Keratinocyte (primary cell): ENCODE measurements at regions not wholly inside any gene's neighbourhood (a gene's known extent, or its start where the extent isn't known, plus 50 kb on each side); places are given as distances from the start of the nearest gene placed in this dataset.

ENCODE experiments used
- DNase-seq: peaks from one replicate; pipeline ENCODE4 v3.0.0-alpha.2; 2011; ENCODE audit warnings: low read depth, missing footprints, low spot score
- FAIRE-seq: peaks from 2 replicates; lab custom pipeline; 2011; peaks lifted over from hg19 to GRCh38; lab: Jason Lieb, UNC
- H2AFZ ChIP-seq: 2 replicates; pipeline ENCODE4 v1.6.0; 2012; ENCODE audit warnings: low read length, control low read depth, inconsistent platforms; ENCODE audit not compliant: control insufficient read depth
- H3K27ac ChIP-seq: 2 replicates; pipeline ENCODE4 v1.5.1; 2011; ENCODE audit warnings: low read length; ENCODE audit not compliant: control insufficient read depth, insufficient read depth
- H3K27me3 ChIP-seq: 3 replicates; pipeline ENCODE4 v1.6.0; 2011; ENCODE audit warnings: low read length; ENCODE audit not compliant: control insufficient read depth, insufficient read depth; ENCODE audit errors: extremely low read depth
- H3K36me3 ChIP-seq, 2 experiments: 2 replicates in 1 of 2; 3 replicates in 1 of 2; pipeline ENCODE4 v1.5.1; 2011; ENCODE audit warnings: low read length in 2 of 2, mild to moderate bottlenecking in 1 of 2; ENCODE audit not compliant: control insufficient read depth in 2 of 2, insufficient read depth in 2 of 2; ENCODE audit errors: extremely low read depth in 1 of 2
- H3K4me1 ChIP-seq: 3 replicates; pipeline ENCODE4 v1.5.1; 2011; ENCODE audit warnings: low read length; ENCODE audit not compliant: control insufficient read depth, insufficient read depth; ENCODE audit errors: extremely low read depth
- H3K4me2 ChIP-seq: 3 replicates; pipeline ENCODE4 v1.6.0; 2011; ENCODE audit warnings: low read depth, low read length; ENCODE audit not compliant: control insufficient read depth, insufficient read depth; ENCODE audit errors: extremely low read depth
- H3K4me3 ChIP-seq, 3 experiments: fragments of 200-600 bp in 1 of 3; sonication (generic) in 1 of 3; 2 replicates in 2 of 3; 3 replicates in 1 of 3; pipeline ENCODE4 v1.5.1; 2011 to 2016; ENCODE audit warnings: low read length in 3 of 3, mild to moderate bottlenecking in 3 of 3, control low read depth in 2 of 3, inconsistent platforms in 1 of 3, low read depth in 1 of 3, mixed read lengths in 1 of 3, mixed run types in 1 of 3, moderate library complexity in 1 of 3; ENCODE audit not compliant: control insufficient read depth in 2 of 3, insufficient read depth in 2 of 3; ENCODE audit errors: extremely low read depth in 1 of 3
- H3K79me2 ChIP-seq: 2 replicates; pipeline ENCODE4 v1.6.0; 2012; ENCODE audit warnings: low read length; ENCODE audit not compliant: control insufficient read depth, insufficient read depth
- H3K9ac ChIP-seq: 3 replicates; pipeline ENCODE4 v1.6.0; 2011; ENCODE audit warnings: low read length; ENCODE audit not compliant: control insufficient read depth, insufficient read depth; ENCODE audit errors: extremely low read depth
- H3K9me1 ChIP-seq: 3 replicates; pipeline ENCODE4 v1.6.0; 2011; ENCODE audit warnings: low read length; ENCODE audit not compliant: control insufficient read depth, insufficient read depth; ENCODE audit errors: extremely low read depth
- H3K9me3 ChIP-seq: 2 replicates; pipeline ENCODE4 v1.5.1; 2012; ENCODE audit warnings: low read depth, low read length; ENCODE audit not compliant: control insufficient read depth
- H4K20me1 ChIP-seq: 3 replicates; pipeline ENCODE4 v1.6.0; 2011; ENCODE audit warnings: low read length; ENCODE audit not compliant: control insufficient read depth, insufficient read depth; ENCODE audit errors: extremely low read depth
- CTCF ChIP-seq, 3 experiments: IDR thresholded peaks in 1 of 3; conservative IDR thresholded peaks in 1 of 3; optimal IDR thresholded peaks in 1 of 3; 2 replicates in 2 of 3; 3 replicates in 1 of 3; pipeline versions ENCODE3 to v1.5.1; 2011; ENCODE audit warnings: low read length in 3 of 3, mild to moderate bottlenecking in 3 of 3, moderate library complexity in 2 of 3, control low read depth in 1 of 3, inconsistent platforms in 1 of 3; ENCODE audit not compliant: insufficient read depth in 2 of 3; ENCODE audit errors: extremely low read depth in 1 of 3
- EZH2 ChIP-seq: IDR thresholded peaks from one replicate; pipeline ENCODE4 v1.6.1; 2012; ENCODE audit warnings: inconsistent platforms, mild to moderate bottlenecking, low read length, moderate library complexity
- dilution Hi-C: fragments of 300-500 bp; cut with MboI; formaldehyde crosslinking; loops from one replicate; pipeline ENCODE4 v1.7.0; 2020; ENCODE audit warnings: low sequenced_read_pairs; ENCODE audit not compliant: extremely low pct_ligation_motif_present

GRCh38 chr3:163261618-163262017, 1765.0 kb downstream of the OTOL1 start:
- no peaks in the 10 kb centered on the region for H3K27me3 ChIP-seq
- H3K4me1 ChIP-seq: no peaks in the 10 kb centered on the region
- no peaks in the 10 kb centered on the region for H3K36me3 ChIP-seq
- H3K9me1 ChIP-seq: no peaks in the 10 kb centered on the region
- no peak overlapping the region for H3K27ac ChIP-seq
- DNase-seq (no peak), FAIRE-seq (no peak)
- no peaks in the 10 kb centered on the region for H3K79me2 ChIP-seq
- no peak overlapping the region for H3K4me3 ChIP-seq
- no peak overlapping the region for H2AFZ ChIP-seq
- TF ChIP-seq EZH2 (no peak), CTCF (optimal IDR thresholded peaks at IDR 0.05 in 1 of 3, IDR thresholded peaks at IDR 0.05 in 1 of 3, conservative IDR thresholded peaks at IDR 0.05 in 1 of 3; ENCODE audit: extremely low read depth in 1 of 3, insufficient read depth in 2 of 3, low read length in 3 of 3) (no peak)
- no peak overlapping the region for H3K4me2 ChIP-seq
- H4K20me1 ChIP-seq: no peaks in the 10 kb centered on the region
- dilution Hi-C loops: no loop called here
- H3K9ac ChIP-seq: no peak overlapping the region
- no peaks in the 10 kb centered on the region for H3K9me3 ChIP-seq

- no peaks in the 10 kb centered on the region for H3K79me2 ChIP-seq
- H3K9ac ChIP-seq: no peak overlapping the region
- H3K27me3 ChIP-seq: no peaks in the 10 kb centered on the region
- no peaks in the 10 kb centered on the region for H3K9me3 ChIP-seq
- H3K4me1 ChIP-seq: no peaks in the 10 kb centered on the region
- no peak overlapping the region for H2AFZ ChIP-seq
- no peak overlapping the region for H3K27ac ChIP-seq
- H3K4me3 ChIP-seq: no peak overlapping the region
- H3K4me2 ChIP-seq: no peak overlapping the region
- no peaks in the 10 kb centered on the region for H3K36me3 ChIP-seq
- no peak for DNase-seq
- no peaks in the 10 kb centered on the region for H4K20me1 ChIP-seq
- no peak for TF ChIP-seq EZH2
- no peak for TF ChIP-seq CTCF (optimal IDR thresholded peaks at IDR 0.05 in 1 of 3, IDR thresholded peaks at IDR 0.05 in 1 of 3, conservative IDR thresholded peaks at IDR 0.05 in 1 of 3; ENCODE audit: extremely low read depth in 1 of 3, insufficient read depth in 2 of 3, low read length in 3 of 3)
- dilution Hi-C loops: no loop called here
- no peak for FAIRE-seq
- no peaks in the 10 kb centered on the region for H3K9me1 ChIP-seq
Measured at GRCh38 chr3:163261056-163261455, 1764.4 kb downstream of the OTOL1 start.
